Calu3 (cell line): ENCODE measurements at regions not wholly inside any gene's neighbourhood (a gene's known extent, or its start where the extent isn't known, plus 50 kb on each side); places are given as distances from the start of the nearest gene placed in this dataset.

Experiments
- BruUV-seq: library from RNA; stranded (reverse); fragments of 400-500 nt; replicated peaks from 2 replicates; lab custom pipeline; 2021; lab: Mats Ljungman, UMichigan
- CTCF ChIA-PET: fragments of 300-600 bp; sonication (Branson Sonifier 250); formaldehyde crosslinking; loops from one replicate; lab custom pipeline; 2022; ENCODE audit warnings: antibody characterized with exemption; lab: Charles Lee
- DNase-seq: peaks from one replicate; pipeline ENCODE4 v3.0.0; 2022
- H3K27ac Mint-ChIP-seq: one replicate; pipeline ENCODE4 v1.8.0; 2022; ENCODE audit warnings: mixed read lengths; ENCODE audit not compliant: unreplicated experiment
- H3K27me3 Mint-ChIP-seq: one replicate; pipeline ENCODE4 v1.8.0; 2022; ENCODE audit warnings: mixed read lengths; ENCODE audit not compliant: unreplicated experiment
- H3K36me3 Mint-ChIP-seq: one replicate; pipeline ENCODE4 v1.8.0; 2022; ENCODE audit warnings: mild to moderate bottlenecking, moderate library complexity, mixed read lengths; ENCODE audit not compliant: insufficient read depth, unreplicated experiment
- H3K4me1 Mint-ChIP-seq: one replicate; pipeline ENCODE4 v1.8.0; 2022; ENCODE audit warnings: mild to moderate bottlenecking, low read depth, mixed read lengths; ENCODE audit not compliant: unreplicated experiment
- H3K4me3 Mint-ChIP-seq: one replicate; pipeline ENCODE4 v1.8.0; 2022; ENCODE audit warnings: mild to moderate bottlenecking, low read depth, moderate library complexity, mixed read lengths; ENCODE audit not compliant: unreplicated experiment
- H3K9me3 Mint-ChIP-seq: one replicate; pipeline ENCODE4 v1.8.0; 2022; ENCODE audit warnings: low read depth, mixed read lengths; ENCODE audit not compliant: unreplicated experiment
- intact Hi-C: fragments of 100-400 bp; cut with micrococcal nuclease; formaldehyde crosslinking; loops from one replicate; pipeline ENCODE4 v1.10.0; 2022; ENCODE audit not compliant: unreplicated experiment
- TF ChIP-seq, protein P1 (sequence below): fragments of 200-600 bp; IDR thresholded peaks from one replicate; pipeline ENCODE4 v1.8.0; 2022; ENCODE audit warnings: antibody characterized with exemption; ENCODE audit not compliant: unreplicated experiment

DNA sequence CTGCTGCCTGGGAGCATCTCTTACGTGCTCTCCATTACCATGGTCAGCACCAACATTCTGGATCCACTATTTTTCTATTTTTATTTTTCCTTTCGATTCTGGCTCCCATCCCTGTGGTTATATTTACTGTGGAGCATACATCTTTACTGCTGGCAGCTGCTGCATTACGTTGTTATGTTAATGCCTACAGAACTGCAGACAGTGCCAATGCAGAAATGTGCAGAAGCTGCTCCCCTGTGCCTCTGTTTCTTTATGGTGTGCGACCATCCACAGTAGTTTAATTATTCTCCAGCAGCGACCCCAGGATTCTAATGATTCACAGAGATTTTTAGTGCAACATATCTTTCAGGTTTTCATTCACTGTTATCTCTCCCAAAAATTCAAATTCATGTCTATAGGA lies 911.7 kb upstream of the SLITRK6 start:
- Mint-ChIP-seq H3K4me1 (no peaks in the 10 kb centered on the region), H3K9me3 (no peaks in the 10 kb centered on the region), H3K36me3 (no peaks in the 10 kb centered on the region), H3K4me3 (no peak overlapping the region), H3K27me3 (no peaks in the 10 kb centered on the region), H3K27ac (no peak overlapping the region)
- no peak for DNase-seq
- CTCF ChIA-PET = no interaction called here
- intact Hi-C loops = no loop called here
- TF ChIP-seq, protein P1, sequence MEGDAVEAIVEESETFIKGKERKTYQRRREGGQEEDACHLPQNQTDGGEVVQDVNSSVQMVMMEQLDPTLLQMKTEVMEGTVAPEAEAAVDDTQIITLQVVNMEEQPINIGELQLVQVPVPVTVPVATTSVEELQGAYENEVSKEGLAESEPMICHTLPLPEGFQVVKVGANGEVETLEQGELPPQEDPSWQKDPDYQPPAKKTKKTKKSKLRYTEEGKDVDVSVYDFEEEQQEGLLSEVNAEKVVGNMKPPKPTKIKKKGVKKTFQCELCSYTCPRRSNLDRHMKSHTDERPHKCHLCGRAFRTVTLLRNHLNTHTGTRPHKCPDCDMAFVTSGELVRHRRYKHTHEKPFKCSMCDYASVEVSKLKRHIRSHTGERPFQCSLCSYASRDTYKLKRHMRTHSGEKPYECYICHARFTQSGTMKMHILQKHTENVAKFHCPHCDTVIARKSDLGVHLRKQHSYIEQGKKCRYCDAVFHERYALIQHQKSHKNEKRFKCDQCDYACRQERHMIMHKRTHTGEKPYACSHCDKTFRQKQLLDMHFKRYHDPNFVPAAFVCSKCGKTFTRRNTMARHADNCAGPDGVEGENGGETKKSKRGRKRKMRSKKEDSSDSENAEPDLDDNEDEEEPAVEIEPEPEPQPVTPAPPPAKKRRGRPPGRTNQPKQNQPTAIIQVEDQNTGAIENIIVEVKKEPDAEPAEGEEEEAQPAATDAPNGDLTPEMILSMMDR = no peak
- no TSS peak for BruUV-seq

DNA sequence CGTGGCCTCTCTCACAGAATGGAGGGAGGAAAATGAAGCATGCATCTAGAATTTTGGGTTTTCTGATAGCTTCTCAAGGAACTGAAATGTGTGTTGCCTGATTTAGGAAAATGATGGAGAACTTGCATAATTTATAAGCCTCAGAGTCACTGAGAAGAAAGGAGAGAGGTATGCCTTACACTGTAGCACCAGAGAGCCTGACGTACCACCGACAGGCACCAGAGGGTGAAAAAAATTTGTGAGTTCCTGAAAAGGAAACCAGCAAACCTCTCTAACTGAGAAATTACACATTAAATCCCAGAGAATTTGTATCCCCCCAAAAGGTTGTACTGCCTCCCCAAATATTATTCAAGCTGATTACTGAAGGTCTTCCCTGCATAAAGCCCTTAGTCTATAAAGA lies 915.3 kb upstream of the SLITRK6 start:
- Mint-ChIP-seq H3K4me3 (no peak overlapping the region), H3K27me3 (no peaks in the 10 kb centered on the region)
- no TSS peak for BruUV-seq

DNA sequence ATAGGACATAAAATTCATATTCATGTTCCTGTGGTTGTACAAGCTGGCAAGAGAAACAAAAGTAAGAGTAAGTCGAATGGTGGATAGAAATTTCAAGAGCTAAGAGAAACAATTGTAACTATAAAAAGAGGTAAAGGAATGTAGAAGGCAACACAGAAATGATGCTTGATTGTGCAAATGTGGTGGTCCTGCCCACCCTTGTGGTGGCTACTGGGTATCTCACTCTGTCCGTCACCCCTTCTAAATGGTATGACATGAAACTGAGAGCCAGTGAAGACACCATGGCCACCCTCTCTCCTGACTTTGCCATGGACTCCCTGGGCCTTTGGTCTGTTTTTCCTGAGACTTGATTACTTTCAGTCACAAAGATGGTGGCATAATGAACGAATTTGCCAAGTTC lies 925.9 kb upstream of the SLITRK6 start:
- TF ChIP-seq, protein P1 = no peak
- intact Hi-C loops = no loop called here
- Mint-ChIP-seq H3K9me3 (no peaks in the 10 kb centered on the region), H3K27me3 (no peaks in the 10 kb centered on the region), H3K36me3 (no peaks in the 10 kb centered on the region), H3K4me3 (no peak overlapping the region), H3K27ac (no peak overlapping the region), H3K4me1 (no peaks in the 10 kb centered on the region)
- CTCF ChIA-PET = no interaction called here
- no TSS peak for BruUV-seq
- DNase-seq = no peak

More for the DNA sequence above, 915.3 kb upstream of the SLITRK6 start:
- Mint-ChIP-seq H3K36me3 (no peaks in the 10 kb centered on the region), H3K9me3 (no peaks in the 10 kb centered on the region), H3K4me1 (no peaks in the 10 kb centered on the region), H3K27ac (no peak overlapping the region)
- DNase-seq = no peak
- intact Hi-C loops = no loop called here
- TF ChIP-seq, protein P1 = no peak
- CTCF ChIA-PET = no interaction called here

DNA sequence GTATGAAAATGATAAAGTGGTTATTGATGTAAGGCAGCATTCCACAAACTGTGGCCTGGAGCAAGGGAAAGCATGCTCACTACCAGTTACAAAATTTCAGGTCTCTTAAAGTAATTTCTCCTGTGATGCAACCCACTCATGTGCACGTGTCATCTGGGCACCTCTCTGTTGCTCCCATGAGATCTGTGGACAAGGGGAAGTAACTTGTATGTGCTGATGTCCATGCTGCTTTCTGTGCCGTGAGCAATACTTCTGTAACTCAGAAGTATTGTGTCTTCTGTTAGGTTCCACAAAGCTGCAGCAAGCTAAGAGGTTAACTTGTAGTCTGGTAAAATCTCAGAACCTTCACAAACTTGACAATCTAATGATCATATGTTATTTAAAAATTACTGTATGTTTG lies 930.0 kb upstream of the SLITRK6 start:
- Mint-ChIP-seq H3K4me3 (no peak overlapping the region), H3K36me3 (no peaks in the 10 kb centered on the region), H3K4me1 (no peaks in the 10 kb centered on the region), H3K9me3 (no peaks in the 10 kb centered on the region), H3K27me3 (no peaks in the 10 kb centered on the region), H3K27ac (no peak overlapping the region)
- intact Hi-C loops = no loop called here
- CTCF ChIA-PET = no interaction called here
- no TSS peak for BruUV-seq
- DNase-seq = no peak
- TF ChIP-seq, protein P1 = no peak
